H9 (cell line): ENCODE measurements at regions not wholly inside any gene's neighbourhood (a gene's known extent, or its start where the extent isn't known, plus 50 kb on each side); places are given as distances from the start of the nearest gene placed in this dataset.

Experiments
- DNase-seq: peaks from one replicate; pipeline ENCODE4 v3.0.0-alpha.2; 2017
- H2AFZ ChIP-seq: one replicate; pipeline ENCODE4 v1.6.1; 2013; ENCODE audit warnings: mild to moderate bottlenecking, low read length, control low read depth, moderate library complexity
- H2AK5ac ChIP-seq: 2 replicates; pipeline ENCODE4 v1.6.1; 2013; ENCODE audit warnings: low read length, control low read depth, mixed read lengths; ENCODE audit not compliant: insufficient read length
- H2BK120ac ChIP-seq: one replicate; pipeline ENCODE4 v1.6.1; 2013; ENCODE audit warnings: low read depth, mild to moderate bottlenecking, low read length, control low read depth, inconsistent platforms; ENCODE audit not compliant: poor library complexity, severe bottlenecking
- H2BK12ac ChIP-seq: 2 replicates; pipeline ENCODE4 v1.6.1; 2013; ENCODE audit warnings: low read length, control low read depth, mixed read lengths, low read depth; ENCODE audit not compliant: insufficient read length
- H2BK15ac ChIP-seq: 2 replicates; pipeline ENCODE4 v1.6.1; 2013; ENCODE audit warnings: low read depth, low read length, control low read depth
- H2BK20ac ChIP-seq: one replicate; pipeline ENCODE4 v1.6.1; 2013; ENCODE audit warnings: low read depth, mild to moderate bottlenecking, low read length, control low read depth, inconsistent platforms; ENCODE audit not compliant: poor library complexity, severe bottlenecking
- H2BK5ac ChIP-seq: 2 replicates; pipeline ENCODE4 v1.6.1; 2013; ENCODE audit warnings: low read length, control low read depth, mixed read lengths; ENCODE audit not compliant: insufficient read length
- H3K14ac ChIP-seq: 2 replicates; pipeline ENCODE4 v1.6.1; 2013; ENCODE audit warnings: low read length, control low read depth; ENCODE audit not compliant: insufficient read depth
- H3K18ac ChIP-seq: 2 replicates; pipeline ENCODE4 v1.6.1; 2013; ENCODE audit warnings: low read depth, mild to moderate bottlenecking, mixed read lengths, low read length, control low read depth; ENCODE audit not compliant: insufficient read length
- H3K23ac ChIP-seq: 2 replicates; pipeline ENCODE4 v1.6.1; 2013; ENCODE audit warnings: low read length, control low read depth, mixed read lengths, low read depth; ENCODE audit not compliant: insufficient read length
- H3K23me2 ChIP-seq: 2 replicates; pipeline ENCODE4 v1.6.1; 2013; ENCODE audit warnings: low read depth, mild to moderate bottlenecking, mixed read lengths, low read length, control low read depth; ENCODE audit not compliant: insufficient read length, poor library complexity, severe bottlenecking
- H3K27ac ChIP-seq: 2 replicates; pipeline ENCODE4 v1.5.1; 2013; ENCODE audit warnings: low read length, control low read depth, mixed read lengths, low read depth; ENCODE audit not compliant: insufficient read length
- H3K27me3 ChIP-seq: 2 replicates; pipeline ENCODE4 v1.6.1; 2013; ENCODE audit warnings: low read length, control low read depth, inconsistent platforms; ENCODE audit not compliant: insufficient read depth
- H3K4ac ChIP-seq: 2 replicates; pipeline ENCODE4 v1.6.1; 2013; ENCODE audit warnings: low read depth, mild to moderate bottlenecking, control low read depth, inconsistent platforms, low read length, moderate library complexity
- H3K4me1 ChIP-seq: 2 replicates; pipeline ENCODE4 v1.6.1; 2013; ENCODE audit warnings: low read length, control low read depth, inconsistent platforms; ENCODE audit not compliant: insufficient read depth
- H3K4me2 ChIP-seq: 2 replicates; pipeline ENCODE4 v1.6.1; 2013; ENCODE audit warnings: low read length, control low read depth, mixed read lengths; ENCODE audit not compliant: insufficient read length, insufficient read depth
- H3K56ac ChIP-seq: 2 replicates; pipeline ENCODE4 v1.6.1; 2013; ENCODE audit warnings: low read depth, mild to moderate bottlenecking, mixed read lengths, low read length, control low read depth; ENCODE audit not compliant: insufficient read length
- H3K79me1 ChIP-seq: 2 replicates; pipeline ENCODE4 v1.6.1; 2013; ENCODE audit warnings: low read depth, mild to moderate bottlenecking, moderate library complexity, low read length, control low read depth, inconsistent platforms; ENCODE audit not compliant: insufficient read depth, poor library complexity, severe bottlenecking
- H3K79me2 ChIP-seq: 2 replicates; pipeline ENCODE4 v1.6.1; 2013; ENCODE audit warnings: low read length, control low read depth, inconsistent platforms; ENCODE audit not compliant: insufficient read depth
- H3K9ac ChIP-seq: 2 replicates; pipeline ENCODE4 v1.6.1; 2013; ENCODE audit warnings: low read length, control low read depth, mixed read lengths; ENCODE audit not compliant: insufficient read length; ENCODE audit errors: extremely low read depth
- H3K9me3 ChIP-seq: one replicate; pipeline ENCODE4 v1.6.1; 2013; ENCODE audit warnings: low read depth, low read length, inconsistent platforms; ENCODE audit not compliant: control insufficient read depth
- H3T11ph ChIP-seq: one replicate; pipeline ENCODE4 v1.6.1; 2013; ENCODE audit warnings: mild to moderate bottlenecking, low read length, control low read depth, inconsistent platforms
- H4K20me1 ChIP-seq: one replicate; pipeline ENCODE4 v1.6.1; 2013; ENCODE audit not compliant: control insufficient read depth, insufficient read length, insufficient read depth
- H4K5ac ChIP-seq: 2 replicates; pipeline ENCODE4 v1.6.1; 2013; ENCODE audit warnings: low read depth, mild to moderate bottlenecking, mixed read lengths, low read length, control low read depth; ENCODE audit not compliant: insufficient read length
- H4K8ac ChIP-seq: replicated peaks from 2 replicates; pipeline ENCODE4 v1.6.1; 2013; ENCODE audit warnings: low read length, control low read depth, mixed read lengths, low read depth; ENCODE audit not compliant: insufficient read length
- H4K91ac ChIP-seq: 2 replicates; pipeline ENCODE4 v1.6.1; 2013; ENCODE audit warnings: low read depth, mild to moderate bottlenecking, moderate library complexity, mixed read lengths, low read length, control low read depth; ENCODE audit not compliant: insufficient read length
- H3K27ac Mint-ChIP-seq, 3 experiments: 2 replicates in 2 of 3; 3 replicates in 1 of 3; pipeline ENCODE4 v1.8.0; 2020 to 2021; ENCODE audit warnings: mixed read lengths in 3 of 3, mild to moderate bottlenecking in 1 of 3, moderate library complexity in 1 of 3
- H3K27me3 Mint-ChIP-seq: 2 replicates; pipeline ENCODE4 v1.8.0; 2021; ENCODE audit warnings: low read depth, mild to moderate bottlenecking, moderate library complexity, mixed read lengths
- H3K36me3 Mint-ChIP-seq, 3 experiments: 2 replicates in 2 of 3; 3 replicates in 1 of 3; pipeline ENCODE4 v1.8.0; 2020 to 2021; ENCODE audit warnings: low read depth in 3 of 3, mixed read lengths in 3 of 3; ENCODE audit not compliant: insufficient read depth in 1 of 3
- H3K4me1 Mint-ChIP-seq, 2 experiments: 2 replicates each; pipeline ENCODE4 v1.8.0; 2020; ENCODE audit warnings: mixed read lengths in 2 of 2
- H3K4me3 Mint-ChIP-seq, 2 experiments: 2 replicates in 1 of 2; 3 replicates in 1 of 2; pipeline ENCODE4 v1.8.0; 2020 to 2021; ENCODE audit warnings: mild to moderate bottlenecking in 2 of 2, mixed read lengths in 2 of 2, moderate library complexity in 1 of 2
- H3K9me3 Mint-ChIP-seq, 2 experiments: 2 replicates in 1 of 2; 3 replicates in 1 of 2; pipeline ENCODE4 v1.8.0; 2020; ENCODE audit warnings: mild to moderate bottlenecking in 2 of 2, mixed read lengths in 2 of 2, moderate library complexity in 1 of 2
- whole genome bisulfite sequencing: extraction: QIAGEN DNeasy Blood & Tissue Kit; methylation state at CpG from one replicate; pipeline ENCODE4 v1.1.7; 2013; ENCODE audit warnings: missing lambda C conversion rate, low lambda C conversion rate, mixed read lengths; ENCODE audit not compliant: insufficient read length; ENCODE audit errors: extremely low coverage; 5-methylcytosine and 5-hydroxymethylcytosine counted together
- TF ChIP-seq, protein P1 (sequence below): fragments of 200-600 bp; sonication (generic); conservative IDR thresholded peaks from 3 replicates; pipeline ENCODE4 v1.8.0; 2021; ENCODE audit warnings: antibody characterized with exemption, mild to moderate bottlenecking

- DNase-seq = no peak
- peaks cover 8 to 23% of the 10 kb centered on the region in 2 experiments; a peak in 4 of 5 replicates for H3K9me3 Mint-ChIP-seq
- H3K27ac ChIP-seq = no peak overlapping the region
Measured at GRCh38 chr22:49614966-49615965, 212.4 kb downstream of the BRD1 start.

More at GRCh38 chr22:49614966-49615965, 212.4 kb downstream of the BRD1 start:
- Mint-ChIP-seq H3K27me3 (peaks cover 17% of the 10 kb centered on the region), H3K4me1 (no peaks in the 10 kb centered on the region), H3K36me3 (peaks cover 0 to 4% (median 0%) of the 10 kb centered on the region in 3 experiments; a peak in 1 of 7 replicates), H3K4me3 (no peak overlapping the region), H3K27ac (no peak overlapping the region)
- Histone ChIP-seq H4K20me1 (no peaks in the 10 kb centered on the region), H2BK12ac (no peak overlapping the region), H2BK15ac (no peak overlapping the region), H3K18ac (no peak overlapping the region), H3K79me2 (no peaks in the 10 kb centered on the region), H3T11ph (no peak overlapping the region), H2BK20ac (no peak overlapping the region), H3K4ac (no peak overlapping the region), H2AK5ac (no peak overlapping the region), H4K5ac (no peak overlapping the region), H4K91ac (no peak overlapping the region), H3K56ac (no peak overlapping the region), H2BK120ac (no peak overlapping the region), H2AFZ (no peak overlapping the region), H3K4me2 (no peak overlapping the region), H3K4me1 (no peaks in the 10 kb centered on the region), H3K23me2 (no peaks in the 10 kb centered on the region), H3K14ac (no peak overlapping the region), H3K27me3 (no peaks in the 10 kb centered on the region), H2BK5ac (no peak overlapping the region), H4K8ac (no peak overlapping the region), H3K79me1 (no peaks in the 10 kb centered on the region), H3K9me3 (no peaks in the 10 kb centered on the region), H3K9ac (no peak overlapping the region), H3K23ac (no peak overlapping the region)
- TF ChIP-seq, protein P1, sequence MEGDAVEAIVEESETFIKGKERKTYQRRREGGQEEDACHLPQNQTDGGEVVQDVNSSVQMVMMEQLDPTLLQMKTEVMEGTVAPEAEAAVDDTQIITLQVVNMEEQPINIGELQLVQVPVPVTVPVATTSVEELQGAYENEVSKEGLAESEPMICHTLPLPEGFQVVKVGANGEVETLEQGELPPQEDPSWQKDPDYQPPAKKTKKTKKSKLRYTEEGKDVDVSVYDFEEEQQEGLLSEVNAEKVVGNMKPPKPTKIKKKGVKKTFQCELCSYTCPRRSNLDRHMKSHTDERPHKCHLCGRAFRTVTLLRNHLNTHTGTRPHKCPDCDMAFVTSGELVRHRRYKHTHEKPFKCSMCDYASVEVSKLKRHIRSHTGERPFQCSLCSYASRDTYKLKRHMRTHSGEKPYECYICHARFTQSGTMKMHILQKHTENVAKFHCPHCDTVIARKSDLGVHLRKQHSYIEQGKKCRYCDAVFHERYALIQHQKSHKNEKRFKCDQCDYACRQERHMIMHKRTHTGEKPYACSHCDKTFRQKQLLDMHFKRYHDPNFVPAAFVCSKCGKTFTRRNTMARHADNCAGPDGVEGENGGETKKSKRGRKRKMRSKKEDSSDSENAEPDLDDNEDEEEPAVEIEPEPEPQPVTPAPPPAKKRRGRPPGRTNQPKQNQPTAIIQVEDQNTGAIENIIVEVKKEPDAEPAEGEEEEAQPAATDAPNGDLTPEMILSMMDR = no peak
- WGBS = no CpG with 5 or more reads among the region's 77 CpGs
